ENCODE measurements at regions not wholly inside any gene's neighbourhood (a gene's known extent, or its start where the extent isn't known, plus 50 kb on each side); places are given as distances from the start of the nearest gene placed in this dataset.

- ChIA-PET CTCF (interaction anchor here (1.4 kb wide), 1 partner anchor 53 kb away, joined by 3 read pairs; no protein-coding TSS in a partner anchor), POLR2A (interaction anchor here (0.9 kb wide), 1 partner anchor 37 kb away, joined by 3 read pairs; no protein-coding TSS in a partner anchor)
- no peak overlapping the region for H3K4me3 Mint-ChIP-seq
- peaks cover 6% of the 10 kb centered on the region for H3K27me3 Mint-ChIP-seq (ENCODE audit: low read depth)
- H3K9me3 Mint-ChIP-seq (ENCODE audit: insufficient read depth), result no peaks in the 10 kb centered on the region
- peak overlapping the region; percentile 32 for H3K27ac Mint-ChIP-seq
- H3K4me1 Mint-ChIP-seq (ENCODE audit: low read depth), result peaks cover 16% of the 10 kb centered on the region
- no peaks in the 10 kb centered on the region for H3K36me3 Mint-ChIP-seq (ENCODE audit: low read depth)
- peak; percentile 27 for ATAC-seq
- no peak for DNase-seq
Measured at GRCh38 chr1:58895559-58896145, 111.8 kb upstream of the JUN start.

GRCh38 chr1:58896246-58897183 lies 112.7 kb upstream of the JUN start:
- POLR2A ChIA-PET, result interaction anchor here (0.9 to 1.5 kb wide), 2 partner anchors 38 to 112 kb away, joined by 3 to 6 read pairs; partner anchors contain the start of gene JUN
- Mint-ChIP-seq H3K27ac (peak overlapping the region; percentile 32), H3K4me1 (ENCODE audit: low read depth) (peaks cover 16% of the 10 kb centered on the region), H3K27me3 (ENCODE audit: low read depth) (peaks cover 6% of the 10 kb centered on the region), H3K36me3 (ENCODE audit: low read depth) (no peaks in the 10 kb centered on the region), H3K9me3 (ENCODE audit: insufficient read depth) (no peaks in the 10 kb centered on the region), H3K4me3 (no peak overlapping the region)
- ATAC-seq (no peak), DNase-seq (no peak)
- CTCF ChIA-PET, result interaction anchor here (1.4 kb wide), 2 partner anchors 53 to 802 kb away, joined by 3 to 4 read pairs; no protein-coding TSS in a partner anchor

DNA sequence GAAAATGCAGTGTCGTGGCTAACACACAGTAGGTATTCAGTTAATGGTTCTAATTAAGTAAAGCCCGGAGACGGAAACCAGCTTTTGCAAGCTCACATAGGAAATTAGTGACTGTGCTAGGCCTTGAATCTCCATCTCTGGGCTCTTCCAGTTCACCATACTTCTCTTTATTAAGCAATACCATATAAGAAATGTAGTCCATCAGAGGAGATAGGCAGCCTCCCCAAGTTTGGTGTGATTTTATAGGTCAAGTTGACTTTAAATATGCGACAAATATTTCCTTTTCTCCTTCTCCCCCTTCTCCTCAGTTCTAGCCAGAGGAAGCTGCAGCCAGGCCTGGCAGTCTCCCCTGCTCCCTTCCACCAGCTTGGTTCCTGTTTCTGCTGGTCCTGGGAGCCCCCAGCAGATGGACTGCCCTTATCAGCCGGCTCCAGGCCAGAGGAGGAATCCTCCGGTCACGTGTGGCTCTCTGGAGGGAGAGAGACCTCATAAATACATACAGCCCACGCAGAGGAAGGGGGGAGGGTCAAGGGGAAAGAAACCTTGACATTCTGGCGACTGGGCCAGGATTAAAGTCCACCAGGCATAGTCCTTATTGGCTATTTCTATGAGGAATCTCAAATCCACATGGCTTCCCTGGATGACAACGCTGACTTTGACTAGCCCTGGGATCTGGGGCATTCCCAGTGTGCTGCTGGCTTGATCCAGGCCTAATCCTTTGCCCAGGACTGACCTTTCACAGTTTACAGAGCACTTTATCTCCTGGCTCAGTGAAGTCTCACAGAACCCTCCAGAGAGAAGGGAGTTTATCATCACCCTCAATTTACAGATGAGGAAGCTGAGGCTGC lies 115.1 kb upstream of the JUN start:
- no peaks in the 10 kb centered on the region for H3K9me3 Mint-ChIP-seq (ENCODE audit: insufficient read depth)
- H3K36me3 Mint-ChIP-seq (ENCODE audit: low read depth), result no peaks in the 10 kb centered on the region
- no peak overlapping the region for H3K4me3 Mint-ChIP-seq
- no peaks in the 10 kb centered on the region for H3K27me3 Mint-ChIP-seq (ENCODE audit: low read depth)
- peaks cover 24% of the 10 kb centered on the region for H3K4me1 Mint-ChIP-seq (ENCODE audit: low read depth)
- POLR2A ChIA-PET, result interaction anchor here (1.2 kb wide), 2 partner anchors 8 to 117 kb away, joined by 3 read pairs; no protein-coding TSS in a partner anchor
- H3K27ac Mint-ChIP-seq, result no peak overlapping the region
- ATAC-seq (no peak), DNase-seq (no peak)
- CTCF ChIA-PET, result interaction anchor here (0.8 to 1.1 kb wide), 2 partner anchors 12 to 82 kb away, joined by 3 to 4 read pairs; no protein-coding TSS in a partner anchor

DNA sequence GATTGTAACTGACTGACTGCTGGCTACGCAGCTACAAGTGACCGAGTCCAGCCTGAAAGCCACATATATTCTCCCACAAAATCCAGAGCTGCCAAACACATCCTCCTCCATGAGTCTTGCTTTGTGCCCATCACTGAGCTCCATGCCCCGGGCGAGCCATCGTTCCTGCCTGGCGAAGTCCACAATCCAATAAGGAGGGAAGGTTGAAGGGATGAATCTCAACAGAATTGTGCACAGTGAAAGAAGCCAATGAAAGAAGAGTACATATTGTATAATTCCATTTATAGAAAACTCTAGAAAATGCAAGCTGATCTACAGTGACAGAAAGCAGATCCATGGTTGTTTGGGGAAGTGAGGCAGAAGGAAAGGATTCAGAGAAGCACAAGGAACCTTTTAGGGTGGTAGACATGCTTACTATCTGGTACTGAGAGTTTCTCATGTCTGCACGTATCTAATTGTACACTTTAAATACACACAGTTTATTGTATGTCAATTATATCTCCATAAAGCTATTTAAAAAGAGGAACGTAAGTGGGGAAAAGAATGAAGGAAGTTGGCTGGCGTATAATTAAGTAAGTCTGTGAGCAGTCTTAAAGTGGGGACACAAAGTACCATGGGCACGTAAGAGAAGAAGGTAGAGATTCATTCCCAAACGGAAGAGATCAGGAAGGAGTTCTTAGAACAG lies 115.9 kb upstream of the JUN start:
- POLR2A ChIA-PET, result interaction anchor here (0.6 to 1.4 kb wide), 4 partner anchors 9 to 118 kb away, joined by 3 read pairs; no protein-coding TSS in a partner anchor

DNA sequence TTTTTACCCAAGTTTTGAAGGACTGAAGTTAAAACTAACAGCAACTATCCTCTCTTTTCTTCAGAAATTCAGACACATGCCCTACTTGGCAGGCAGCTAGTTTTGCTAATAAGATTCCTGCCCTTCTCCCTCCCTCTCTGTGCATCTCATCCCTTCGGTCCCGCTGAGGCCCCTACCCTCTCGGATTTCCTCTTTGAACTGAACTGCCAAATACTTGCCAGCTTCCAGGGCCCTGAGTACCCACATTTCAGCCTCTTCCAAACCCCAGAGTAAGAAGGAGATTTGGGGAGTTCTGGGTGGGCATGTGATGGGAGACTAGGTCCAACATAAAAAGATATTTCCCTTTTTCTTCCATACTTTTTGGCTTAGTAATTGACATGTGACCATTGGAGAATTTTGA lies 116.5 kb upstream of the JUN start:
- Mint-ChIP-seq H3K27ac (no peak overlapping the region), H3K4me1 (ENCODE audit: low read depth) (peaks cover 27% of the 10 kb centered on the region), H3K4me3 (no peak overlapping the region), H3K27me3 (ENCODE audit: low read depth) (no peaks in the 10 kb centered on the region), H3K9me3 (ENCODE audit: insufficient read depth) (no peaks in the 10 kb centered on the region), H3K36me3 (ENCODE audit: low read depth) (no peaks in the 10 kb centered on the region)
- ChIA-PET CTCF (interaction anchor here (0.8 to 1.0 kb wide), 2 partner anchors 42 kb away, joined by 3 to 4 read pairs; no protein-coding TSS in a partner anchor), POLR2A (interaction anchor here (0.6 to 1.4 kb wide), 3 partner anchors 43 to 115 kb away, joined by 3 read pairs; no protein-coding TSS in a partner anchor)
- ATAC-seq (no peak), DNase-seq (no peak)

More for the DNA sequence above, 115.9 kb upstream of the JUN start:
- Mint-ChIP-seq H3K4me3 (no peak overlapping the region), H3K4me1 (ENCODE audit: low read depth) (peaks cover 29% of the 10 kb centered on the region), H3K9me3 (ENCODE audit: insufficient read depth) (no peaks in the 10 kb centered on the region), H3K27ac (no peak overlapping the region), H3K36me3 (ENCODE audit: low read depth) (no peaks in the 10 kb centered on the region), H3K27me3 (ENCODE audit: low read depth) (no peaks in the 10 kb centered on the region)
- ATAC-seq (no peak), DNase-seq (no peak)
- CTCF ChIA-PET, result interaction anchor here (1.1 kb wide), 1 partner anchor 83 kb away, joined by 4 read pairs; no protein-coding TSS in a partner anchor

DNA sequence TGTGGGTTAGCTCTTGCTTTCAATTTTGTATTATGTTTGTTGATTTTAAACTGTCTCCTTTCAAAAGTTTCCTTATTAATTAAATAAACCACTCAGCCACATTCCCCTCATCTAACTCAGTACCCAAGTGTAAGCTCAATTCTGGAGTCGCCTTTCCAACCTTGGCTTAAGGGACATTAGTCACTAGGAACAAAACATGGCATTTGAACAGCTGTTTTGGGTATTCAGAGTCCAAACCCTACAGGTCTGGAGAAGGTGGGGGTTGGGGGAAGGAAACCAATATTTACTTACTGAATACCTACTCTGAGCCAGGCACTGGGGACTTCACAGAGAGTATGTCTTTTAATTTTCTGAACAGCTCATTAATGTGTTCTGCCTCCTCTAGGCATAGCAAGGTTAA lies 117.2 kb upstream of the JUN start:
- H3K9me3 Mint-ChIP-seq (ENCODE audit: insufficient read depth), result no peaks in the 10 kb centered on the region
- H3K4me1 Mint-ChIP-seq (ENCODE audit: low read depth), result peaks cover 21% of the 10 kb centered on the region
- H3K27ac Mint-ChIP-seq, result no peak overlapping the region
- ChIA-PET CTCF (interaction anchor here (0.7 to 1.0 kb wide), 3 partner anchors 41 to 42 kb away, joined by 3 to 4 read pairs (median 3); no protein-coding TSS in a partner anchor), POLR2A (interaction anchor here (0.9 to 1.4 kb wide), 3 partner anchors 85 to 116 kb away, joined by 3 read pairs; no protein-coding TSS in a partner anchor)
- no peak for DNase-seq
- ATAC-seq, result no peak
- no peaks in the 10 kb centered on the region for H3K27me3 Mint-ChIP-seq (ENCODE audit: low read depth)
- H3K4me3 Mint-ChIP-seq, result no peak overlapping the region
- no peaks in the 10 kb centered on the region for H3K36me3 Mint-ChIP-seq (ENCODE audit: low read depth)

GRCh38 chr1:58902830-58903513 lies 119.1 kb upstream of the JUN start:
- H3K27me3 Mint-ChIP-seq (ENCODE audit: low read depth), result peaks cover 3% of the 10 kb centered on the region
- H3K9me3 Mint-ChIP-seq (ENCODE audit: insufficient read depth), result no peaks in the 10 kb centered on the region
- H3K27ac Mint-ChIP-seq, result peak overlapping the region; percentile 88
- no peaks in the 10 kb centered on the region for H3K36me3 Mint-ChIP-seq (ENCODE audit: low read depth)
- H3K4me1 Mint-ChIP-seq (ENCODE audit: low read depth), result peaks cover 20% of the 10 kb centered on the region
- ChIA-PET POLR2A (interaction anchor here (0.6 to 1.3 kb wide), 9 partner anchors 35 to 393 kb away, joined by 3 to 14 read pairs (median 4); partner anchors contain the start of gene JUN), CTCF (interaction anchor here (0.5 to 1.4 kb wide), 12 partner anchors 10 to 121 kb away, joined by 3 to 5 read pairs (median 4); no protein-coding TSS in a partner anchor)
- DNase-seq, result no peak
- ATAC-seq, result peak; percentile 0
- H3K4me3 Mint-ChIP-seq, result peak overlapping the region; percentile 74

- Mint-ChIP-seq H3K4me1 (ENCODE audit: low read depth) (peaks cover 20% of the 10 kb centered on the region), H3K36me3 (ENCODE audit: low read depth) (no peaks in the 10 kb centered on the region), H3K27ac (peak overlapping the region; percentile 88), H3K4me3 (peak overlapping the region; percentile 75), H3K9me3 (ENCODE audit: insufficient read depth) (no peaks in the 10 kb centered on the region), H3K27me3 (ENCODE audit: low read depth) (peaks cover 3% of the 10 kb centered on the region)
- peak; percentile 86 for DNase-seq
- ChIA-PET POLR2A (interaction anchor here (0.6 to 1.3 kb wide), 8 partner anchors 34 to 392 kb away, joined by 3 to 14 read pairs (median 4); partner anchors contain the start of gene JUN), CTCF (interaction anchor here (0.5 to 1.4 kb wide), 12 partner anchors 11 to 122 kb away, joined by 3 to 5 read pairs (median 4); no protein-coding TSS in a partner anchor)
- peak; percentile 95 for ATAC-seq
Measured at GRCh38 chr1:58903514-58904298, 119.9 kb upstream of the JUN start.

GRCh38 chr1:58904299-58905125 lies 120.7 kb upstream of the JUN start:
- Mint-ChIP-seq H3K4me3 (peak overlapping the region; percentile 75), H3K27me3 (ENCODE audit: low read depth) (peaks cover 7% of the 10 kb centered on the region), H3K4me1 (ENCODE audit: low read depth) (peaks cover 20% of the 10 kb centered on the region), H3K27ac (peak overlapping the region; percentile 86), H3K9me3 (ENCODE audit: insufficient read depth) (no peaks in the 10 kb centered on the region), H3K36me3 (ENCODE audit: low read depth) (no peaks in the 10 kb centered on the region)
- CTCF ChIA-PET, result no interaction called here
- no peak for DNase-seq
- POLR2A ChIA-PET, result interaction anchor here (1.4 kb wide), 1 partner anchor 122 kb away, joined by 3 read pairs; no protein-coding TSS in a partner anchor
- no peak for ATAC-seq

All from activated CD8-positive, alpha-beta T cell treated with anti-CD3 and anti-CD28 coated beads, Interleukin-2, amount 10 ng/mL, durations not matched to agents 7 days and 5 days (primary cell).